ENCODE measurements at regions not wholly inside any gene's neighbourhood (a gene's known extent, or its start where the extent isn't known, plus 50 kb on each side); places are given as distances from the start of the nearest gene placed in this dataset.
"Not testable (repeated sequence)": the region's sequence is repeated elsewhere in the genome, so short reads cannot be mapped to it uniquely, and the experiment has no call there.

GRCh38 chr9:65411901-65412300 lies 126.9 kb upstream of the FOXD4L5 start:
- H3K27me3 ChIP-seq, result no peaks in the 10 kb centered on the region
- intact Hi-C loops (cut with DNase I), result no loop called here
- no peak overlapping the region for H3K4me3 ChIP-seq
- H3K9me3 ChIP-seq, result no peaks in the 10 kb centered on the region
- no peak overlapping the region for H3K27ac ChIP-seq
- DNase-seq, result no peak
- TF ChIP-seq CTCF (IDR thresholded peaks at IDR 0.05) (no peak), POLR2A (IDR thresholded peaks at IDR 0.05) (no peak)
- H3K36me3 ChIP-seq, result no peaks in the 10 kb centered on the region
- H3K4me1 ChIP-seq, result no peaks in the 10 kb centered on the region
- 84 to 95% methylated on average over 6 to 8 of the region's 8 CpGs for WGBS, 2 donors

GRCh38 chr9:65411336-65411735 lies 126.3 kb upstream of the FOXD4L5 start:
- Histone ChIP-seq H3K4me1 (no peaks in the 10 kb centered on the region), H3K4me3 (no peak overlapping the region), H3K27me3 (no peaks in the 10 kb centered on the region), H3K27ac (no peak overlapping the region), H3K9me3 (no peaks in the 10 kb centered on the region), H3K36me3 (no peaks in the 10 kb centered on the region)
- intact Hi-C loops (cut with DNase I), result no loop called here
- no peak for TF ChIP-seq POLR2A (IDR thresholded peaks at IDR 0.05)
- TF ChIP-seq CTCF (IDR thresholded peaks at IDR 0.05), result no peak
- WGBS, 2 donors, result 82 to 83% methylated on average over 4 of the region's 9 CpGs
- no peak for DNase-seq

- H3K27me3 ChIP-seq, result no peaks in the 10 kb centered on the region
- intact Hi-C loops (cut with DNase I), result no loop called here
- no peak for TF ChIP-seq CTCF (IDR thresholded peaks at IDR 0.05)
- no peak for TF ChIP-seq POLR2A (IDR thresholded peaks at IDR 0.05)
- H3K27ac ChIP-seq, result no peak overlapping the region
- WGBS, 2 donors, result 73 to 90% methylated on average over 7 to 10 of the region's 14 CpGs
- no peaks in the 10 kb centered on the region for H3K4me1 ChIP-seq
- no peak for DNase-seq
- no peaks in the 10 kb centered on the region for H3K9me3 ChIP-seq
- H3K4me3 ChIP-seq, result no peak overlapping the region
- H3K36me3 ChIP-seq, result no peaks in the 10 kb centered on the region
These were observed 125.9 kb upstream of the FOXD4L5 start for GRCh38 chr9:65410926-65411325.

- Histone ChIP-seq H3K4me1 (no peaks in the 10 kb centered on the region), H3K9me3 (no peaks in the 10 kb centered on the region), H3K27me3 (no peaks in the 10 kb centered on the region), H3K4me3 (no peak overlapping the region), H3K27ac (no peak overlapping the region), H3K36me3 (no peaks in the 10 kb centered on the region)
- no peak for DNase-seq
- 84 to 89% methylated on average over 5 to 8 of the region's 14 CpGs for WGBS, 2 donors
- intact Hi-C loops (cut with DNase I), result no loop called here
- TF ChIP-seq CTCF (IDR thresholded peaks at IDR 0.05), result no peak
These were observed 124.5 kb upstream of the FOXD4L5 start for GRCh38 chr9:65409471-65409980.

- intact Hi-C loops (cut with DNase I); H3K4me1 ChIP-seq; DNase-seq; H3K36me3 ChIP-seq; H3K27me3 ChIP-seq; H3K27ac ChIP-seq; H3K9me3 ChIP-seq; H3K4me3 ChIP-seq: not testable (repeated sequence)
- WGBS, 2 donors, result 68 to 83% methylated on average over 3 to 8 of the region's 14 CpGs
These were observed 123.8 kb upstream of the FOXD4L5 start for GRCh38 chr9:65408806-65409205.

GRCh38 chr9:65406625-65407024 lies 121.6 kb upstream of the FOXD4L5 start:
- H3K9me3 ChIP-seq; H3K4me3 ChIP-seq; H3K36me3 ChIP-seq; intact Hi-C loops (cut with DNase I); DNase-seq; H3K4me1 ChIP-seq; H3K27me3 ChIP-seq; H3K27ac ChIP-seq: not testable (repeated sequence)
- WGBS, 2 donors, result 97 to 100% methylated on average over 3 to 5 of the region's 10 CpGs

GRCh38 chr9:65405766-65406165 lies 120.8 kb upstream of the FOXD4L5 start:
- intact Hi-C loops (cut with DNase I); H3K27me3 ChIP-seq; H3K4me3 ChIP-seq; H3K4me1 ChIP-seq; H3K9me3 ChIP-seq; H3K27ac ChIP-seq; H3K36me3 ChIP-seq; DNase-seq: not testable (repeated sequence)
- WGBS, 2 donors, result 64 to 73% methylated on average over 3 to 10 of the region's 11 CpGs

Data from esophagus squamous epithelium (tissue), 5 donors.